ENCODE measurements at regions not wholly inside any gene's neighbourhood (a gene's known extent, or its start where the extent isn't known, plus 50 kb on each side); places are given as distances from the start of the nearest gene placed in this dataset.

DNA sequence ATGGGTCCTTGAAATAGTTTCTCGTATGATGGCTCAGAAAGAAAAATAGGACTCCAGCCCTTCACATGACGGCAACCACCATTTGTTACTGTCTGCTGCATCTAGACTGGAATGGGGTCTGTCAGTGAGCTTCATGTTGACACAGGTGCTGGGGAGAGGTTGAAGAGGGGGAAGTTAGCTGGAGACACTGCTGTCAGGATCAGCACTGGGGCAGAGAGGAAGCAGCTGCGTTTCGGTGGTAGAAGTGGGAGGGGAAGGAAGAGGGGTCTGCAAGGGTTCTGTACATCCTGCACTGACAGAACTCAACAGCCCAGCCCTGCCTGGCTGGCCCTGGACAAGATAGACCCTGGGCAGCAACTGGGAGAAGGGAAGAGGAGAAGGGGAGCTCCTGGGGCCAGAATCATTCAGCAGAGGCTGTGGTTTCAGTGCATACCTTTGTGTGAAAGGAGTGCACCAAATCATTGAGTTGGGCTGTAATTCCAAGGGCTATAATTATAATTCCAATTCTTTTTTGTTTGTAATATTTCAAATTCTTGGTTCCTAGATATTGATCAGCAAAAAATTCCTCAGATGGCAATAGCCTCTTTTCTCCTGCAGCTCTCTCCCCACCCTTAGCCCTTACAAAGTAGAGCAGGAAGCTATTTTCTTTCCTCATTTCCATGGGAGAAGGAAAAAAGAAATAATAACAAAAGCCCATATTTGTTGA, 119.4 kb upstream of the C1GALT1C1 start:
- Mint-ChIP-seq H3K4me1 (ENCODE audit: unreplicated experiment) (peaks cover 14% of the 10 kb centered on the region), H3K27ac (ENCODE audit: unreplicated experiment) (peak overlapping the region; percentile 2), H3K9me3 (ENCODE audit: unreplicated experiment) (peaks cover 12% of the 10 kb centered on the region), H3K36me3 (ENCODE audit: unreplicated experiment) (no peaks in the 10 kb centered on the region), H3K27me3 (ENCODE audit: unreplicated experiment) (no peaks in the 10 kb centered on the region), H3K4me3 (ENCODE audit: unreplicated experiment) (no peak overlapping the region)
- no peak for DNase-seq (ENCODE audit: extremely low spot score, unreplicated experiment)
- TF ChIP-seq, protein P1, sequence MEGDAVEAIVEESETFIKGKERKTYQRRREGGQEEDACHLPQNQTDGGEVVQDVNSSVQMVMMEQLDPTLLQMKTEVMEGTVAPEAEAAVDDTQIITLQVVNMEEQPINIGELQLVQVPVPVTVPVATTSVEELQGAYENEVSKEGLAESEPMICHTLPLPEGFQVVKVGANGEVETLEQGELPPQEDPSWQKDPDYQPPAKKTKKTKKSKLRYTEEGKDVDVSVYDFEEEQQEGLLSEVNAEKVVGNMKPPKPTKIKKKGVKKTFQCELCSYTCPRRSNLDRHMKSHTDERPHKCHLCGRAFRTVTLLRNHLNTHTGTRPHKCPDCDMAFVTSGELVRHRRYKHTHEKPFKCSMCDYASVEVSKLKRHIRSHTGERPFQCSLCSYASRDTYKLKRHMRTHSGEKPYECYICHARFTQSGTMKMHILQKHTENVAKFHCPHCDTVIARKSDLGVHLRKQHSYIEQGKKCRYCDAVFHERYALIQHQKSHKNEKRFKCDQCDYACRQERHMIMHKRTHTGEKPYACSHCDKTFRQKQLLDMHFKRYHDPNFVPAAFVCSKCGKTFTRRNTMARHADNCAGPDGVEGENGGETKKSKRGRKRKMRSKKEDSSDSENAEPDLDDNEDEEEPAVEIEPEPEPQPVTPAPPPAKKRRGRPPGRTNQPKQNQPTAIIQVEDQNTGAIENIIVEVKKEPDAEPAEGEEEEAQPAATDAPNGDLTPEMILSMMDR (IDR thresholded peaks at IDR 0.05) = no peak

DNA sequence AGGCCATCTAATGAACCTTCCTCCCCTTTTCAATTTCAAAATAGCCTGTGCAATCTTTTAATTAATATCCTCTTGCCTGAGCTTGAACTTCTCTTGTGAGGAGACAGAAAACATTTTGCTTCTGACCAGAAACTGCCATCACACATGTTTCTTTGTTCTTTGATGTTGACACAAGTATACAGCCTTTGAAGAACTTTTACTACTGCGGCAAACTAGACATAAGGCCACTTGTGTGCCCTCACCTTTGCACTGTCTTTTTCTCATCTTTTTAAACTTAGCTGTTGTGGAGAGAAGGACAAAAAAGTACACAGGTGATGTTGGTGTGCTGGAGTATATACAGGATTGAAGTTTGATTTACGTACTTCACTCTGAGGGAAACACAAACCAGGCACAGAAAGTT, 116.3 kb upstream of the C1GALT1C1 start:
- no peaks in the 10 kb centered on the region for H3K27me3 Mint-ChIP-seq (ENCODE audit: unreplicated experiment)
- no peaks in the 10 kb centered on the region for H3K36me3 Mint-ChIP-seq (ENCODE audit: unreplicated experiment)
- H3K27ac Mint-ChIP-seq (ENCODE audit: unreplicated experiment) = no peak overlapping the region
- DNase-seq (ENCODE audit: extremely low spot score, unreplicated experiment) = no peak
- H3K9me3 Mint-ChIP-seq (ENCODE audit: unreplicated experiment) = peaks cover 16% of the 10 kb centered on the region
- H3K4me3 Mint-ChIP-seq (ENCODE audit: unreplicated experiment) = no peak overlapping the region
- TF ChIP-seq, protein P1 (IDR thresholded peaks at IDR 0.05) = no peak
- H3K4me1 Mint-ChIP-seq (ENCODE audit: unreplicated experiment) = peaks cover 18% of the 10 kb centered on the region

DNA sequence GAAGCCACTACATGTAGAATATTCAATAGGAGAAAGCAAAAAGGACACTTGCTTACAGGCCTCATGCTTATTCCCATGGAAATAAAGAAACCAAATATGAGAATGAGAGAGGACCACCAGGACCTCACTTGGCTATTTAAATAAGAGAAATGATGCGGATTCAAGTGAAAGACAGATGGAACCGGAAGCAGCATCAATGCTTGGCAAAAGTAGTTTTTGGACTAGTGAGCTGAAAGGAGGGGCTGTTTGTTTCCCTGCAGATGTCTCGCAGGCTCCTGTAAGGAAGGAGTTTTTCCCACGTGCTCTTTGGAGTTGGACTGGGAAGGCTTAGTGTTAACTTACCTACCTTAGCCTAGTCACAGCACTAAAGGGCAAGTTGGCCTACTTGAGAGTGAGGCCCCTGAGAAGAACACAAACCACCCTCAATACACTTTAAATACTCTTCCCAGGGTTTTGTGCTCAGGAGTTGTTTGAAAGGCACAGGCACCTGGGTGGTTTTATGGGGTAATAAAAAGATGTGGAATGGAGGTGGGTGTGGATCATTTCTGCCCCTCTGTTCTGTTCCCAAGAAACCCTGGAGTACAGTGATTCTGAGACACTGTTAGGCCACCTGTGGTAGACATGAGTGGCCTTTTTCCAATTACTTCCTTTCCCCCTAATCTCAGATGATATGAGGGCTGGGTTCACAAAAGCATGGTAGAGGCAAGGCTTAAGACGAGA, 113.3 kb upstream of the C1GALT1C1 start:
- DNase-seq (ENCODE audit: extremely low spot score, unreplicated experiment) = no peak
- H3K9me3 Mint-ChIP-seq (ENCODE audit: unreplicated experiment) = peaks cover 20% of the 10 kb centered on the region
- TF ChIP-seq, protein P1 (IDR thresholded peaks at IDR 0.05) = no peak
- no peaks in the 10 kb centered on the region for H3K36me3 Mint-ChIP-seq (ENCODE audit: unreplicated experiment)
- H3K27me3 Mint-ChIP-seq (ENCODE audit: unreplicated experiment) = no peaks in the 10 kb centered on the region
- no peak overlapping the region for H3K4me3 Mint-ChIP-seq (ENCODE audit: unreplicated experiment)
- H3K27ac Mint-ChIP-seq (ENCODE audit: unreplicated experiment) = no peak overlapping the region
- peaks cover 16% of the 10 kb centered on the region for H3K4me1 Mint-ChIP-seq (ENCODE audit: unreplicated experiment)

DNA sequence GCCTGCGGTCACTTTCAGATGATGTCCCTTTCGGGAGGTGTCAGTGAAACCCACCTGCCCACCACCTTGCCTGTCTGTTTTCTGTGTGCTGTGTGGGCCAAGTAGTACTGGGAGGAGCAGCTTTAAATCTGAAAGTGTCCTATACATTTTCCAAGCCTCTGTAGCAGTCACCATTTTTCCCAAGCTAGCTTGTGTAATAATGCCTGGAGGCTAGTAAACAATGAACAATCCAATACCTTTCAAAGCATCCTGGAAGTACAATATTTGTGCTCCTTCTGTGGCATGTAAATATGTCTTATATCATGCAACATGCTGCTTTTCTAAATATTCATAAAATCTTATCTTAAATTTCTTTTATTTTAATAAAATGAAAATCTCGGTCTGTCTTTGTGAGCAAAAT, 111.6 kb upstream of the C1GALT1C1 start:
- Mint-ChIP-seq H3K4me1 (ENCODE audit: unreplicated experiment) (peaks cover 30% of the 10 kb centered on the region), H3K27ac (ENCODE audit: unreplicated experiment) (no peak overlapping the region), H3K4me3 (ENCODE audit: unreplicated experiment) (no peak overlapping the region), H3K9me3 (ENCODE audit: unreplicated experiment) (peaks cover 30% of the 10 kb centered on the region), H3K27me3 (ENCODE audit: unreplicated experiment) (no peaks in the 10 kb centered on the region), H3K36me3 (ENCODE audit: unreplicated experiment) (no peaks in the 10 kb centered on the region)
- TF ChIP-seq, protein P1 (IDR thresholded peaks at IDR 0.05) = no peak
- DNase-seq (ENCODE audit: extremely low spot score, unreplicated experiment) = no peak

DNA sequence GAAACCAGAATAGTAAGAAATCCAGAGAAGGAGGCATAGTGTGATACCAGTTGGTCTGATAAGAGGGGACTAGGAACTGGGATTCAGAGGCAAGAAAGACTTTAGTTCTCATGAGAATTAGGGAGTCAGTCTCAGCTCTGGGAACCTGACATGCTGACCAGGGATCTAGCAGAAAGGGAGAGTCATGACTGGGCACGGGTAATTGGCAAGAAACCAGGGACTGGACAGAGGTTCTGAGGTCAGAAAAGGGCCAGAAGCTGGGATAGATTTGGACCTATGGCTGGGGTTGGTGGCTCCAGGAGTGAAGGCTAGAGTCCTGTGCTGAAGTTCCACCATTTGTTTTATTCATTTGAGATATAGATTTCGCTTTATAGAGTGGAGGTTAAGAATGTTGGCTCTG, 110.2 kb upstream of the C1GALT1C1 start:
- DNase-seq (ENCODE audit: extremely low spot score, unreplicated experiment) = no peak

More for the DNA sequence above, 110.2 kb upstream of the C1GALT1C1 start:
- Mint-ChIP-seq H3K27me3 (ENCODE audit: unreplicated experiment) (no peaks in the 10 kb centered on the region), H3K4me3 (ENCODE audit: unreplicated experiment) (no peak overlapping the region), H3K27ac (ENCODE audit: unreplicated experiment) (no peak overlapping the region), H3K9me3 (ENCODE audit: unreplicated experiment) (peaks cover 23% of the 10 kb centered on the region), H3K4me1 (ENCODE audit: unreplicated experiment) (peaks cover 41% of the 10 kb centered on the region), H3K36me3 (ENCODE audit: unreplicated experiment) (no peaks in the 10 kb centered on the region)
- TF ChIP-seq, protein P1 (IDR thresholded peaks at IDR 0.05) = no peak
